PC-3 (cell line): ENCODE measurements at regions not wholly inside any gene's neighbourhood (a gene's known extent, or its start where the extent isn't known, plus 50 kb on each side); places are given as distances from the start of the nearest gene placed in this dataset.

Source experiments
- EZH2 ChIP-seq: fragments of 300-600 bp; sonication (generic); IDR thresholded peaks from one replicate; pipeline ENCODE4 v1.6.1; 2017; ENCODE audit warnings: antibody characterized with exemption, mild to moderate bottlenecking, low read length; ENCODE audit not compliant: unreplicated experiment
- TF ChIP-seq, protein P1 (sequence below): fragments of 300-600 bp; sonication (generic); conservative IDR thresholded peaks from 2 replicates; pipeline ENCODE4 v1.5.1; 2017; ENCODE audit warnings: antibody characterized with exemption, low read depth, mild to moderate bottlenecking, low read length

DNA sequence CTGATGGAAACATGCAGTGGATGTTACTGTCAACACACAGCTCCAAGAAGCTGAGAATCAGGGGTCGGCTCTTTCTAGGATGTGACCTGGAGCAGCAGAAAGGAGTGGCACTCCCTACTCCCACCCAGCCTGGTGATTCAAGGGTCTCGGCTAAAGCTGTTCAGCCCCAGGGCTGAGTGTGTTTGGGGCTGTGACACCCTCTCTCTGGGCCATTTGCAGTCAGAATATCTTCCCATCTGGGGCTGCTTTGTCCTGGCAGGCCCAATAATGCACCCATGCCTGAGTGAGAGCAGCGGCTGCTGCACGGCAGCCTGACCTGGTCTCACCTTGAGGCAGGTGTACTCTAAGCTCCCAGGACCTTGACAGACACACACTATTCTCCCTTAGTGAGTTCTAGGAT, 52.5 kb upstream of the AJAP1 start:
- TF ChIP-seq, protein P1, sequence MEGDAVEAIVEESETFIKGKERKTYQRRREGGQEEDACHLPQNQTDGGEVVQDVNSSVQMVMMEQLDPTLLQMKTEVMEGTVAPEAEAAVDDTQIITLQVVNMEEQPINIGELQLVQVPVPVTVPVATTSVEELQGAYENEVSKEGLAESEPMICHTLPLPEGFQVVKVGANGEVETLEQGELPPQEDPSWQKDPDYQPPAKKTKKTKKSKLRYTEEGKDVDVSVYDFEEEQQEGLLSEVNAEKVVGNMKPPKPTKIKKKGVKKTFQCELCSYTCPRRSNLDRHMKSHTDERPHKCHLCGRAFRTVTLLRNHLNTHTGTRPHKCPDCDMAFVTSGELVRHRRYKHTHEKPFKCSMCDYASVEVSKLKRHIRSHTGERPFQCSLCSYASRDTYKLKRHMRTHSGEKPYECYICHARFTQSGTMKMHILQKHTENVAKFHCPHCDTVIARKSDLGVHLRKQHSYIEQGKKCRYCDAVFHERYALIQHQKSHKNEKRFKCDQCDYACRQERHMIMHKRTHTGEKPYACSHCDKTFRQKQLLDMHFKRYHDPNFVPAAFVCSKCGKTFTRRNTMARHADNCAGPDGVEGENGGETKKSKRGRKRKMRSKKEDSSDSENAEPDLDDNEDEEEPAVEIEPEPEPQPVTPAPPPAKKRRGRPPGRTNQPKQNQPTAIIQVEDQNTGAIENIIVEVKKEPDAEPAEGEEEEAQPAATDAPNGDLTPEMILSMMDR = no peak
- no peak for TF ChIP-seq EZH2
